HK-2 (cell line): ENCODE measurements at regions not wholly inside any gene's neighbourhood (a gene's known extent, or its start where the extent isn't known, plus 50 kb on each side); places are given as distances from the start of the nearest gene placed in this dataset.
"Not testable (repeated sequence)": the region's sequence is repeated elsewhere in the genome, so short reads cannot be mapped to it uniquely, and the experiment has no call there.

Source experiments
- DNase-seq: peaks from one replicate; pipeline ENCODE4 v3.0.0-alpha.2; 2018; ENCODE audit not compliant: unreplicated experiment

- DNase-seq, result no peak
These were observed 210.8 kb upstream of the ETAA1 start for GRCh38 chr2:67186326-67186725.

- no peak for DNase-seq
These were observed 210.3 kb upstream of the ETAA1 start for GRCh38 chr2:67186871-67187270.

- not testable (repeated sequence) for DNase-seq
These were observed 201.8 kb upstream of the ETAA1 start for GRCh38 chr2:67195327-67195726.

- DNase-seq, result no peak
These were observed 195.6 kb upstream of the ETAA1 start for GRCh38 chr2:67201521-67201920.

- DNase-seq, result no peak
These were observed 192.8 kb upstream of the ETAA1 start for GRCh38 chr2:67204349-67204748.

- no peak for DNase-seq
These were observed 188.1 kb upstream of the ETAA1 start for GRCh38 chr2:67208887-67209500.

GRCh38 chr2:67210430-67210829 is 186.7 kb upstream of the ETAA1 start:
- no peak for DNase-seq

- no peak for DNase-seq
These were observed 184.9 kb upstream of the ETAA1 start for GRCh38 chr2:67212203-67212602.

GRCh38 chr2:67213270-67213670 is 183.9 kb upstream of the ETAA1 start:
- no peak for DNase-seq

GRCh38 chr2:67213677-67214402 is 183.3 kb upstream of the ETAA1 start:
- no peak for DNase-seq

GRCh38 chr2:67214585-67215185 is 182.4 kb upstream of the ETAA1 start:
- DNase-seq, result no peak

GRCh38 chr2:67215214-67216055 is 181.7 kb upstream of the ETAA1 start:
- no peak for DNase-seq

GRCh38 chr2:67216103-67216502 is 181.0 kb upstream of the ETAA1 start:
- DNase-seq, result no peak

- DNase-seq, result no peak
These were observed 180.3 kb upstream of the ETAA1 start for GRCh38 chr2:67216881-67217280.

- no peak for DNase-seq
These were observed 179.7 kb upstream of the ETAA1 start for GRCh38 chr2:67217398-67217797.

GRCh38 chr2:67218056-67218455 is 179.1 kb upstream of the ETAA1 start:
- DNase-seq, result no peak

GRCh38 chr2:67219651-67220050 is 177.5 kb upstream of the ETAA1 start:
- DNase-seq, result no peak

- no peak for DNase-seq
These were observed 175.9 kb upstream of the ETAA1 start for GRCh38 chr2:67221266-67221665.

GRCh38 chr2:67225287-67225973 is 171.7 kb upstream of the ETAA1 start:
- DNase-seq, result no peak

GRCh38 chr2:67229706-67230105 is 167.4 kb upstream of the ETAA1 start:
- no peak for DNase-seq

GRCh38 chr2:67232936-67233335 is 164.2 kb upstream of the ETAA1 start:
- no peak for DNase-seq

GRCh38 chr2:67234440-67234839 is 162.7 kb upstream of the ETAA1 start:
- DNase-seq, result no peak
